Nephron progenitor cell (in vitro differentiated cells): ENCODE measurements at regions not wholly inside any gene's neighbourhood (a gene's known extent, or its start where the extent isn't known, plus 50 kb on each side); places are given as distances from the start of the nearest gene placed in this dataset.

Experiments used
- DNase-seq: peaks from one replicate; pipeline ENCODE4 v3.0.0; 2021
- H3K27ac Mint-ChIP-seq: 2 replicates; pipeline ENCODE4 v1.8.0; 2021; ENCODE audit warnings: mild to moderate bottlenecking, moderate library complexity, mixed read lengths
- H3K27me3 Mint-ChIP-seq: 2 replicates; pipeline ENCODE4 v1.8.0; 2021; ENCODE audit warnings: mild to moderate bottlenecking, low read depth, mixed read lengths; ENCODE audit not compliant: poor library complexity
- H3K36me3 Mint-ChIP-seq: 2 replicates; pipeline ENCODE4 v1.8.0; 2021; ENCODE audit warnings: low read depth, mixed read lengths
- H3K4me1 Mint-ChIP-seq: 2 replicates; pipeline ENCODE4 v1.8.0; 2021; ENCODE audit warnings: mixed read lengths
- H3K4me3 Mint-ChIP-seq: 2 replicates; pipeline ENCODE4 v1.8.0; 2021; ENCODE audit warnings: mild to moderate bottlenecking, moderate library complexity, mixed read lengths
- H3K9me3 Mint-ChIP-seq: 2 replicates; pipeline ENCODE4 v1.8.0; 2021; ENCODE audit warnings: mild to moderate bottlenecking, moderate library complexity, mixed read lengths
- CTCF ChIP-seq: fragments of 200-600 bp; sonication (generic); IDR thresholded peaks from 2 replicates; pipeline ENCODE4 v1.5.0; 2021; ENCODE audit warnings: antibody characterized with exemption

GRCh38 chr10:78860260-78860914, 208.4 kb upstream of the ZMIZ1 start:
- DNase-seq = no peak
- Mint-ChIP-seq H3K36me3 (no peaks in the 10 kb centered on the region), H3K4me1 (peaks cover 17% of the 10 kb centered on the region), H3K9me3 (no peaks in the 10 kb centered on the region), H3K27me3 (peaks cover 18% of the 10 kb centered on the region), H3K27ac (no peak overlapping the region), H3K4me3 (no peak overlapping the region)
- no peak for TF ChIP-seq CTCF

- H3K27ac Mint-ChIP-seq = no peak overlapping the region
- DNase-seq = no peak
- H3K4me3 Mint-ChIP-seq = no peak overlapping the region
- H3K4me1 Mint-ChIP-seq = peaks cover 8% of the 10 kb centered on the region
- H3K36me3 Mint-ChIP-seq = no peaks in the 10 kb centered on the region
- H3K9me3 Mint-ChIP-seq = no peaks in the 10 kb centered on the region
- H3K27me3 Mint-ChIP-seq = peaks cover 18% of the 10 kb centered on the region
- no peak for TF ChIP-seq CTCF
Observed at GRCh38 chr10:78861529-78862327, 207.0 kb upstream of the ZMIZ1 start.

GRCh38 chr10:78862328-78862640, 206.5 kb upstream of the ZMIZ1 start:
- Mint-ChIP-seq H3K4me1 (peaks cover 8% of the 10 kb centered on the region), H3K9me3 (no peaks in the 10 kb centered on the region), H3K4me3 (no peak overlapping the region), H3K27ac (no peak overlapping the region), H3K36me3 (no peaks in the 10 kb centered on the region), H3K27me3 (peaks cover 15% of the 10 kb centered on the region)
- no peak for DNase-seq
- TF ChIP-seq CTCF = no peak

- Mint-ChIP-seq H3K27me3 (peaks cover 10% of the 10 kb centered on the region), H3K4me3 (no peak overlapping the region), H3K36me3 (no peaks in the 10 kb centered on the region), H3K4me1 (peaks cover 8% of the 10 kb centered on the region), H3K27ac (no peak overlapping the region), H3K9me3 (no peaks in the 10 kb centered on the region)
- DNase-seq = no peak
- no peak for TF ChIP-seq CTCF
Observed at GRCh38 chr10:78863140-78863905, 205.4 kb upstream of the ZMIZ1 start.

GRCh38 chr10:78863906-78864239, 204.9 kb upstream of the ZMIZ1 start:
- DNase-seq = no peak
- no peak for TF ChIP-seq CTCF

More at GRCh38 chr10:78863906-78864239, 204.9 kb upstream of the ZMIZ1 start:
- H3K4me1 Mint-ChIP-seq = peaks cover 11% of the 10 kb centered on the region
- no peaks in the 10 kb centered on the region for H3K36me3 Mint-ChIP-seq
- no peaks in the 10 kb centered on the region for H3K9me3 Mint-ChIP-seq
- H3K4me3 Mint-ChIP-seq = no peak overlapping the region
- peaks cover 10% of the 10 kb centered on the region for H3K27me3 Mint-ChIP-seq
- no peak overlapping the region for H3K27ac Mint-ChIP-seq
